HG03565 (cell line): ENCODE measurements at regions not wholly inside any gene's neighbourhood (a gene's known extent, or its start where the extent isn't known, plus 50 kb on each side); places are given as distances from the start of the nearest gene placed in this dataset.

Source experiments
- ATAC-seq: cut with Tn5 transposase; IDR thresholded peaks from one replicate; pipeline ENCODE4 v1.9.1; 2021; ENCODE audit warnings: mild to moderate bottlenecking, moderate library complexity; ENCODE audit not compliant: unreplicated experiment

DNA sequence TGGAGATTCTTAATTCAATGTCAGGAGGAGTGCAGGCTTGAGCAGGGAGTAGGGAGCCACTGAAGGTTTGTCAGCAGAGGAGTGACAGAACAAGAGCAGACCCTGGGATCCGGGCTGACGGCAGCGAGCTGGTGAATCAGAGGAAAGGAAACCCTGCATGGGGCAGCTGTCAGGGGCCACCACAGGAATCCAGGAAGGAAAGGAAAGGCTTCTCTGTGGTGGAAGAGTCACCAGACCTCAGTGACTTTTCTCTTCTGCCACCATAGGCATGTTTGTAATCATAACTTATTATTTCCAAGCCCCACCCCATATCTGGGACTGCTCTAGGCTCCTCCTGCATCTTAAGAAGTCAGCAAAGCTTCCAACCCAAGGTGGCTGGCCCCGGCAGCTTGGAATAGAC lies 150.9 kb downstream of the BCOR start:
- no peak for ATAC-seq

- no peak for ATAC-seq
Observed at GRCh38 chrX:39948582-39948981, 149.2 kb downstream of the BCOR start.

GRCh38 chrX:39950018-39950688 lies 147.6 kb downstream of the BCOR start:
- no peak for ATAC-seq

DNA sequence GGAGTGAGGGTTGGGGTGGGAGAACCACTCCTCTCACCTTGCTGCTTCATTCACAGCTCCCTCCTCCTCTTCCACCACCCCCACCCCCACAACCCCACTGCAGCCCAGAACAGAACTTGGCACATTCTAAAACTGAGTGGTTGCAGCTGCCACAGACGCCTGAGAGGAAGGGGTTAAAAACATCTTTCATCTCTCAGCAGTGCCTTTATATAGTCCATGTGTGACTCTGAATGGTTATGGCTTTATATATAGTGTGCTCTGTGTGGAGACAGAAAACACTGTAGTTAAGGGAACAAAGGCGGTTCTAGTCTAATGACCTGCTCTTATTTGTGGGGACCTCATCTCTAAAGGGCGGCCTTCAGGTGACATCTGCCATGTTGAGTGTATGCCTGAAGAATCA lies 144.8 kb downstream of the BCOR start:
- ATAC-seq: no peak

- ATAC-seq: no peak
Observed at GRCh38 chrX:39953879-39954278, 143.9 kb downstream of the BCOR start.

DNA sequence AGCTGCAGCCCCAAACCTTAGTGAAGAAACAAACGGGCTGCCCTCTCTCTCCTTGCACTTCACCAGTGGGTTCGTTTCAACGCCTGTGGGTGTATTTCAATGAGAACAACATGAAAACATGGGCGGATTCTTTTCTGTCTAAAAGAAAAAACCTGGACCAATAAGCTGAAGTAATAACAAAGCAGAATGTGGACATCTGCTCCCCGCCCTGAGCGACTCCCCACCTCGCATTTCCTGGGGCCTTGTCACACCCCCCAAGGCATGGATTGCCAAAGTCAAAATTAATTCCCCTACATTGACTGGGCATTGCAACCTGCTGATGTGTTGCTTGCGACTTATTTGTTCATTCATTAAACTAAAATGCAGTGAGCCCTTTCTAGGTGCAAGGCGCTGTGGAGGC lies 142.9 kb downstream of the BCOR start:
- no peak for ATAC-seq

- no peak for ATAC-seq
Observed at GRCh38 chrX:39955625-39956024, 142.1 kb downstream of the BCOR start.

DNA sequence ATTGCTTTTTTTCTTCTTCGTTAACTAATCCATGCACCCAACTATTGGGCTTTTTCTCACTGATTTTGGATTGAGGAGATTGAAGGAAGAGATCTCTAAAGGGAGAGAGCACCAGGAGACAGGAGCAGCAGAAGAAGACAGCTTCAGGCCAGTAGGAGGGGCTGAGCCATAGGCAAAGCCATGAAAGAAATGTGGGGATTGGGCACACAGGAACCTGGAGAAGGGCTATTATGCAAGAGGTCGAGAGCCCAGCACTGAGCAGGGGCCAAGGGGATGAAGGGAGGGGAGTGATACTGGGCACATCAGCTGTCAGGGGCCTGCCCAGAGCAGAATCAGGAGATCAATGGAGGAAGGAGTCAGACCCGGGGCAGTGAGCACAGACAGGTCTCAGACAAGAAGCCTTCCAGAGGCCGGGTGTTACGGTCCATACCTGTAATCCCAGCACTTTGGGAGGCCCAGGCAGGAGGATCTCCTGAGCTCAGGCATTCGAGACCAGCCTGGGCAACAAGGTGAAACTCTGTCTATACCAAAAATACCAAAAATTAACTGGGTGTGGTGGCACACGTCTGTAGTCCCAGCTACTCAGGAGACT lies 140.9 kb downstream of the BCOR start:
- ATAC-seq: no peak

DNA sequence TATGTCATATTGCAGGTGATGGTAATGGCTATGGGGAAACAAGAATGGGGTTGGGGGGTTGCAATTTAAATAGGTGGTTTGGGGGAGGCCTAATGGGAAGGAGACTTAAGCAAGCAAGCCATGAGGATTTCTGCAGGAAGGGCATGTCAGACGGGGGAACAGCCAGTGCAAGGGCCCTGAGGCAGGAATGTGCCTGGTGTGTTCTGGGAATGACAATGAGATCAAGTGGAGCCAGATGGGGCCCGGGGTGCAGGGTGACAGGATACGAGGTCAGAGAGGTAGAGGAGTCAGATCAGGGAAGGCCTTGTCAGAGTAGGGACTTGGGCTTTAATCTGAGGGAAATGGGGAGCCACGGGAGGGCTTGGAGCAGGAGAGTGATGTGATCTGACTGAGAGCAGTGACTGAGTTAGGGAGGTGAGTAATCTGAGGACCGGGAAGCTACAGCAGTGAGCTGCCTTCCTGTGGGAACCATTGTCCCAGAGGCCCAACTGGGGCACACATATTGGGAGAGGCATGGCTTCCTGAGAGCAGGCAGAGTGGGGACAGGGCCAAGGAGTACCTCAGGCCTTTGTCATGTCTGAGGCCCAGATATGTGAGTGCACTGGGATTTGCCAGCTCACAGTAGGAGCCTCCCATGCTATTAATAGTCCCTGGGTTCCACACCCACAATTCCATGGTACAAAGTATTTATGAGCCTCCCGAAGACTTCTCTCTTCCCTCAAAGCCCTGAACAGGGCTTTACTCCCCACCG lies 139.8 kb downstream of the BCOR start:
- no peak for ATAC-seq

DNA sequence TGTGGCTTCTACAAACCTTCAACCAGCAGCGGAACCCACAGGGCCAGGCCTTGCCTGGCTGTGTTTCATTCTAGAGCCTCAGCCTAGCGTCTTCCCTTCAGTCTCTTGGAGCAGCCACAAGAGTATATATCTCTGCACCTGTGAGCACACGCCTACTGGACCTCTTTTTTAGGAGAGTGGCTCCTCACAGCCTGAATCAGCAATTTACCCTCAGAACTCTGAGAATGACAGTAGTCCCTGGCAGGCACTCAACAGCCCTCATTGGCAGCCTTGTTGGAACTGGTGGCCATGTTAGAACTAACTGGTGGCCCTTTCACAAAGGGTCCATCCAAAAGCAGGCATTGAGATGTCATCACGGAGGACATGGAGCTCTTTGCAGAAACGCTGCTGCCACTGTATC lies 138.9 kb downstream of the BCOR start:
- no peak for ATAC-seq

GRCh38 chrX:39960219-39960618 lies 137.5 kb downstream of the BCOR start:
- no peak for ATAC-seq

DNA sequence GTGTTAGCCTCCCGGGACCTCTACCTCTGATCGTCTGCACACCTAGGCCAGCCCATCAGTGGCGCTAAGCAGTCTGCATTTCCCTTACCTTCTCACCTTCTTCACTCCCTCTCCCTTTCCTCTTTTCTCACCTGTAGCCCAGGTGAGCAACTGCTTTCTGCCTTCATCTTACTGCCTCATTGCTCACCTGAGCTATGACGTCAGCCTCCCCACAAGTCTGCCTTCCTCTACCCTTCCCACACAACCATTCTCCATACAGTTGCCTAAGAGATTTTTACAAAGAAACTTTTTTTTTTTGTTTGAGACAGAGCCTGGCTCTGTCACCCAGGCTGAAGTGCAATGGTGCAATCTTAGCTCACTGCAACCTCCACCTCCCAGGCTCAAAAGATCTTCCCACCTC lies 136.3 kb downstream of the BCOR start:
- no peak for ATAC-seq

GRCh38 chrX:39965051-39965573 lies 132.6 kb downstream of the BCOR start:
- no peak for ATAC-seq

DNA sequence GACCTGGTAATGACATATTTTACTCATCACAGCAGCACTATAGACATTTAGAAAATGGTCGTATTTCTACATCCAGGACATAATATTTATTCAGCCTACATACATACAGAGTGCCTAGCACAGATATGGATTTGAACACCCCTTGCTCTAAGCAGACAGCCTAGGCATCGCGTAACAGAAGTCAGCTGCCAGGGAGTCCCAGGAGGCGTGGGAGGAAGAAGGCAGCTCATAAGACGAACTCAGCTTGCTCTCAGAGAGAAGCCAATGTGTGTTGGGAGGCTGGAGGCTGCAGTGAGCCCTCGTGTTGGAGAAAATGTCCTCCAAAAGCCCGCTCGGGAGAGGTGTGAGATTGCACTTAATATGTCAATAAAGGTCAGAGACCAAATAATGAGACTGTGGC lies 131.6 kb downstream of the BCOR start:
- ATAC-seq: no peak

DNA sequence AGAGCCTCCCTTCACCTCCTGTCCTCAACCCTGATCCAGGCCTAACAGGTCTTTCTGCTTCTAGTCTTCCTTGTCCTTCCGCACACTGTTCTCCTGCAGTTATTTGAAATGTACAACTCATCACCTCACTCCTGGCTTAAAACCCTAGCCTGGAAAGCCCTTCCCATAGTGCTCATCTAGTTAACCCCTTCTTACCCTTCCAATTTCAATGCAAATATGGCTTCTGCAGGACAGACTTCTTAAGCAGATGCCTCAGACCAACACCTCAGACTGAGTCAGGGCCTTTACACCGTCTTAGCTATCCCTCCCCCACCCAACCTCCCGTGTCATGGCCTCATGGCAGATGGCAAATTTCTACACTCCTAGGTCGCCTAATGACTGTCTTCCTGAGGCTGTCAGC lies 130.4 kb downstream of the BCOR start:
- no peak for ATAC-seq

DNA sequence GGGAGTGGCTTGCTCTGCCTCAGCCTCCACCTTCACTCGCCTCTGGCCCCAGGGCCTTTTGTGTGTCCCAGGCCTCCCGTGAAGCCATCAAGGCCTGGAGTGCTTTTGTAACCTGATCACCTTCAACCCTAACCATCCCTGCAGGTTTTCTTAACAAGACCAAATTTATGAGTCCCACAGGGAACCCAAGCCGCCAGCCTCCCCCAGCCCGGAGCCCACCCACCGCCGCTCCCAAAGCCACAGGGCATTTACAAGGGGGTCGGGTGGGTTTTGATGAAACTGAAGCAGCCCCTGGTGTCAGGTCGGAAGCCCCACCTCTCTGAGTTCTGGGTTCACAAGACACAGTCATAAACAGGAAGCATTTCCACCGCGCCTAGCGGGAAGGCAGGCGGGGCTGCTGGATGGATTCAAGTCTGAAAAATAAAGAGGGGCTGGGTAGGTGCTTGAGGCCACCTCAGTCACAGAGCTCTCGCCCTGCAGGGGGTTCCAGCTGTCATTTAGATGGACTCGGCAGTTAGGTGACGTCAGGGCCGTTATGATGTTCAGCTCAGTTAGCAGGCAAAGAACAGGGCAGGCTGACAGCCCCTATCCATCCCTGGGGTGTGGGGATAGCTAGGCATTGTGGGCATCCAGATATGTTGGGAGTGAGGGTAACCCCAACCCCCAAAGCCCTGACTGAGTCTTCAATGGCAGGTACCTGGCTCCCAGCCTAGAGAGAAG lies 128.5 kb downstream of the BCOR start:
- no peak for ATAC-seq

GRCh38 chrX:39969819-39970504 lies 127.8 kb downstream of the BCOR start:
- ATAC-seq: no peak

DNA sequence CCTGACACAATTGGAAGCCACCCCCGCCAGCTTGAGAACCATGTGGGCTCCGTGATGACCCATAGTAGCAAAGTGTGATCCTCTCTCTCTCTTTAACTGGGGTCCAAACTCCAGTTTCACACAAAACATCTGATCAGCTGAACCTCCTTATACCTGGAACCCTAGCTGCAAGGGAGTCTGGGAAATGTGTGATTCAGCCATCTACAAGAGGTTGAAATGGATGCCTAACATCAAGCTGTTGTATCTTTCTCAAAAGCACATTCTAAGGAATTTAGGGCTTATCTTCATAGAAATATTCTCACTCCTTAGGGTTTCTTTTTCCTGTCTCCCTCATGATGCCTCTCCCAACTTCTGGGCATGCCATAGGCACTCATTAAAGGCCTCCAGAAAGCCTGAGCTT lies 126.0 kb downstream of the BCOR start:
- ATAC-seq: no peak

- no peak for ATAC-seq
Observed at GRCh38 chrX:39972340-39972739, 125.4 kb downstream of the BCOR start.

DNA sequence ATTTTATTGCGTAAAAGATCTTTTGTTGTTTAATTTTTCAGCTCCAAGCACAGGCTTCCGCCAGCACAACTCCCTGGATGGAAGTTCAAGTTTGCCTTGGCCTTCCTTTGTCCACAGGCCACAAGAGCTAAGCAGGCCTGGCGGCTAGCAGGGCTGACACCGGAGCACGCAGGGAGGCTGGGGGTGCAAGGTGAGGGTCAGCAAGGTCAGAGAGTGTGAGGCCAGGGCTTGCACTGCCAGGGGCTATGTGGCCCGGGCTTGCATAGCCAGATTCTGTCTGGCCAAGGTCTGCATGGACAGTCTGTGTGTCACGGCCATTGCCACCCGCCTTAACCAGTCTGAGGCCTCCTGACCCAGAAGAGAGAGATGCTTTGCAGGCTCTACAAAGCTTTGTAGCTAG lies 123.9 kb downstream of the BCOR start:
- ATAC-seq: no peak

DNA sequence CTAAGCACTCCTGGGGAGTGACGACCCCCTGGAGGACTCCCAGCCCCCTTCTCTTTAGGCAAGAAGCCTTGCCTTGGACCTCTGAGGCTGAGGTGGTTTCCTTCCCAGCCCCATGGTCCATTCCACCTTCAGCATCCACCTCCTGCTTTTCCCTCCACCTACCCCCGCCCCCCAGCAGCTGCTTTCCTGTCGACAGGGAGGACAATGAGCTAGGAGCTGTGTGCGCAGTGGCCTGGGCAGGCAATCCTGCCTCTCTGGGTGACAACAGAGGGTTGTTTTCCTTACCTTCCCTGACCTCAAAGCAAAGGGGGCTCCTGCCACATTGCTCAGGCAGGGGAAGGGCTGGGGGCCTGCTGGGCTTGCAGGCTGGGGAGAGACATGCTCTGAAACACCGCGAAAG lies 123.5 kb downstream of the BCOR start:
- ATAC-seq: no peak
